ENCODE measurements at regions not wholly inside any gene's neighbourhood (a gene's known extent, or its start where the extent isn't known, plus 50 kb on each side); places are given as distances from the start of the nearest gene placed in this dataset.

DNA sequence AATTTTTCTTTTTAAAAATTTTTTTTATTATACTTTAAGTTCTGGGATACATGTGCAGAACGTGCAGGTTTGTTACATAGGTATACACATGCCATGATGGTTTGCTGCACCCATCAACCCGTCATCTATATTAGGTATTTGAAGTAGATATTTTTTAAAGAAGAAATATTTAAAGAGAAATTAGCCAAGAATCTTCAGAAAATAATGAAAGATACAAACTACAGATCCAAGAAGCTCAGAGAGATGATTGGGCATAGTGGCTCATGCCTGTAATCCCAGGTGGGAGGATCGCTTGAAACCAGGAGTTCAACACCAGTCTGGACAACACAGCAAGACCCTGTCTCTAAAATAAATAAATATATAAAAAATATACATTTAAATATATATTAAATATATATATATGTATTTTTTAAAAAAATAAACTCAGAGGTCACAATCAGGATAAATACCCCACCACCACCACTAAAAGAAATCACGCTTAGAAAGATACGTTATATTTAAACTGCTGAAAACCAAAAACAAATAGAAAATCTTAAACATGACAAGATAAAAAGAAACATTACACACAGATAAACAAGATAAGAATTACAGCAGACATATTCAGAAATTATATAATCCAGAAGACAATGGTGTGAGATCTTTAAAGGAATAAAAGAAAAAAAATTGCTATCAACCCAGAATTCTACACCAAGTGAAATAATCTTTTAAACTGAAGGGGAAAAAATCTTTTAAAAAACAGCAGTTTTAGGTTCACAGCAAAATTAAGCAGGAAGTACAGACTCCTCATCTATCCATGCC lies 57.5 kb downstream of the CSF2 start:
- DNase-seq (ENCODE audit: low spot score) (no peak), ATAC-seq (no peak), FAIRE-seq (no peak)
- Histone ChIP-seq H4K20me1 (ENCODE audit: insufficient read depth, low read length) (no peaks in the 10 kb centered on the region), H3K27me3 (ENCODE audit: control insufficient read depth in 1 of 2, insufficient read depth in 2 of 2, low read length in 2 of 2) (no peaks in the 10 kb centered on the region), H3K9ac (ENCODE audit: insufficient read depth, low read depth, low read length) (no peak overlapping the region), H3K9me3 (ENCODE audit: low read length) (no peaks in the 10 kb centered on the region), H3K4me3 (replicated peaks in 1 of 3; ENCODE audit: insufficient read depth in 1 of 3, low read depth in 2 of 3, low read length in 3 of 3) (no peak overlapping the region), H3K36me3 (replicated peaks in 1 of 2; ENCODE audit: control insufficient read depth in 1 of 2, insufficient read depth in 2 of 2, low read length in 2 of 2) (no peaks in the 10 kb centered on the region), H3K79me2 (ENCODE audit: insufficient read depth, low read length) (no peaks in the 10 kb centered on the region), H3K27ac (ENCODE audit: extremely low read length, insufficient read depth, low read length) (no peak overlapping the region), H3K4me2 (ENCODE audit: low read depth, low read length) (no peak overlapping the region), H2AFZ (ENCODE audit: low read length) (no peak overlapping the region), H3K4me1 (ENCODE audit: insufficient read depth, low read length) (no peaks in the 10 kb centered on the region)
- no TSS peak for BruUV-seq (replicated peaks)
- ChIA-PET POLR2A (no interaction called here), CTCF (ENCODE audit: low intra/inter-chr PET ratio, low total read pairs) (no interaction called here)
- 27% methylated on average over 5 of the region's 5 CpGs for WGBS (ENCODE audit: low lambda C conversion rate)
- in situ Hi-C loops (cut with HindIII; ENCODE audit: extremely low pct_ligation_motif_present, low pct_unique_long_range_greater_than_20kb) (no loop called here), intact Hi-C loops (cut with micrococcal nuclease; ENCODE audit: unreplicated experiment) (no loop called here)
- TF ChIP-seq TCF12 (IDR thresholded peaks at IDR 0.05) (no peak), TCF12 (CRISPR knock-in tag; IDR thresholded peaks at IDR 0.05) (no peak), ZNF709 (CRISPR knock-in tag; IDR thresholded peaks at IDR 0.05) (no peak), SNAI1 (CRISPR knock-in tag; IDR thresholded peaks at IDR 0.05; ENCODE audit: borderline replicate concordance) (no peak), MBNL3 (CRISPR knock-in tag; conservative IDR thresholded peaks at IDR 0.05) (no peak)

DNA sequence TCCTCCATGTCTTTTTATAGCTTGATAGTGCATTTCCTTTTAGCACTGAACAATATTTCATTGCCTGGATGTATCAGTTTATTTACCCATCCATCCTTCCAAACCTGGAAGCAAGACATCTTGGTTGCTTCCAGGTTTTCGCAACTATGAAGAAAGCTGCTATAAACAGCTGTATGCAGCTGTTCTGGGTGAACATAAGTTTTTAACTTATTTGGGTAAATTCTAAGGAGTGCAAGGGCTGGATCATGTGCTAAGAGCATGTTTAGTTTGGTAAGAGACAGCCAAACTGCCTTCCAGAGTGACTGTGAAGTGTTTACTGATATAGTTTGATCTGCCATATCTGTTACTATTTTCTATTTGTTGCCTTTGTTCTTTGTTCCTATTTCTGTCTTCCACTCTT lies 58.5 kb downstream of the CSF2 start:
- no peak for FAIRE-seq
- POLR2A ChIA-PET: no interaction called here
- Histone ChIP-seq H4K20me1 (ENCODE audit: insufficient read depth, low read length) (no peaks in the 10 kb centered on the region), H3K36me3 (replicated peaks in 1 of 2; ENCODE audit: control insufficient read depth in 1 of 2, insufficient read depth in 2 of 2, low read length in 2 of 2) (no peaks in the 10 kb centered on the region), H3K4me3 (replicated peaks in 1 of 3; ENCODE audit: insufficient read depth in 1 of 3, low read depth in 2 of 3, low read length in 3 of 3) (no peak overlapping the region), H3K9me3 (ENCODE audit: low read length) (no peaks in the 10 kb centered on the region), H3K4me2 (ENCODE audit: low read depth, low read length) (no peak overlapping the region), H3K27me3 (ENCODE audit: control insufficient read depth in 1 of 2, insufficient read depth in 2 of 2, low read length in 2 of 2) (no peaks in the 10 kb centered on the region; a peak in 1 of 5 replicates), H3K4me1 (ENCODE audit: insufficient read depth, low read length) (no peaks in the 10 kb centered on the region), H2AFZ (ENCODE audit: low read length) (no peak overlapping the region), H3K79me2 (ENCODE audit: insufficient read depth, low read length) (no peaks in the 10 kb centered on the region), H3K9ac (ENCODE audit: insufficient read depth, low read depth, low read length) (no peak overlapping the region), H3K27ac (ENCODE audit: extremely low read length, insufficient read depth, low read length) (no peak overlapping the region)
- intact Hi-C loops (cut with micrococcal nuclease; ENCODE audit: unreplicated experiment) (no loop called here), in situ Hi-C loops (cut with HindIII; ENCODE audit: extremely low pct_ligation_motif_present, low pct_unique_long_range_greater_than_20kb) (no loop called here)
- CTCF ChIA-PET (ENCODE audit: low intra/inter-chr PET ratio, low total read pairs): no interaction called here
- 29% methylated on average over 1 of the region's 1 CpG for WGBS (ENCODE audit: low lambda C conversion rate)
- no peak for DNase-seq (ENCODE audit: low spot score)
- ATAC-seq: no peak
- BruUV-seq (replicated peaks): no TSS peak
- TF ChIP-seq SKI (IDR thresholded peaks at IDR 0.05; ENCODE audit: partially characterized antibody) (no peak), RBFOX2 (IDR thresholded peaks at IDR 0.05; ENCODE audit: low read depth, low read length) (no peak), NBN (conservative IDR thresholded peaks at IDR 0.05) (no peak), FOXK1 (CRISPR knock-in tag; IDR thresholded peaks at IDR 0.05; ENCODE audit: borderline replicate concordance, low read depth) (no peak), ZNF547 (CRISPR knock-in tag; IDR thresholded peaks at IDR 0.05) (no peak), YEATS2 (CRISPR knock-in tag; IDR thresholded peaks at IDR 0.05; ENCODE audit: borderline replicate concordance) (no peak), NR2F1 (CRISPR knock-in tag; IDR thresholded peaks at IDR 0.05) (no peak), ZFP36L2 (CRISPR knock-in tag; IDR thresholded peaks at IDR 0.05) (no peak), JDP2 (CRISPR knock-in tag; IDR thresholded peaks at IDR 0.05; ENCODE audit: borderline replicate concordance) (no peak), ZFP90 (CRISPR knock-in tag; IDR thresholded peaks at IDR 0.05; ENCODE audit: borderline replicate concordance) (no peak)
- TF ChIP-seq, protein P1, sequence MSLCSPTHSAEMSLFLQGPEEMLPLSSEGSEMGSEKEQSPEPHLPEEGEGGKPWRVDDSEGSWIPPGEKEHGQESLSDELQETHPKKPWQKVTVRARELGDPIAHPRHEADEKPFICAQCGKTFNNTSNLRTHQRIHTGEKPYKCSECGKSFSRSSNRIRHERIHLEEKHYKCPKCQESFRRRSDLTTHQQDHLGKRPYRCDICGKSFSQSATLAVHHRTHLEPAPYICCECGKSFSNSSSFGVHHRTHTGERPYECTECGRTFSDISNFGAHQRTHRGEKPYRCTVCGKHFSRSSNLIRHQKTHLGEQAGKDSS (CRISPR knock-in tag; IDR thresholded peaks at IDR 0.05; ENCODE audit: borderline replicate concordance, low read depth): no peak
- TF ChIP-seq, protein P2, sequence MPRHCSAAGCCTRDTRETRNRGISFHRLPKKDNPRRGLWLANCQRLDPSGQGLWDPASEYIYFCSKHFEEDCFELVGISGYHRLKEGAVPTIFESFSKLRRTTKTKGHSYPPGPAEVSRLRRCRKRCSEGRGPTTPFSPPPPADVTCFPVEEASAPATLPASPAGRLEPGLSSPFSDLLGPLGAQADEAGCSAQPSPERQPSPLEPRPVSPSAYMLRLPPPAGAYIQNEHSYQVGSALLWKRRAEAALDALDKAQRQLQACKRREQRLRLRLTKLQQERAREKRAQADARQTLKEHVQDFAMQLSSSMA (CRISPR knock-in tag; IDR thresholded peaks at IDR 0.05): no peak
